ENCODE measurements at regions not wholly inside any gene's neighbourhood (a gene's known extent, or its start where the extent isn't known, plus 50 kb on each side); places are given as distances from the start of the nearest gene placed in this dataset.
"Not testable (repeated sequence)": the region's sequence is repeated elsewhere in the genome, so short reads cannot be mapped to it uniquely, and the experiment has no call there.

DNA sequence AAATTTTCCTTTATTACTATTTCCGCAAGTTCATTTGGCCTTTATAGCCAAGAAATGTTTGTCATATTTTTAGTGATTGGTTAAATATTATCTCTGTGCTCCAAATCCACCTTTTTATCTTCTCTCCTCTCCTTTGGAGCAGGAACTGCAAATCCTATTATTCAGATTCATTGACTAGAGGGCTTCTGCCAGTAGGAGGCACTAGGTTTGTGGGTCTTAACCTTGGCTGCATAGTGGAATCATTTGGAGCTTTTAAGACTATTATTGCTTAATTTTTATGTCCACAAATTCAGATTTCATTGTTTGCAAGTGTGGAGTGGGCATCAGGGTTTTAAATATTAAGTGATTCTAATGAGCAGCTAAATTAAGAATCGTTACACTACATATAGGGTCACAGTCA is 75.3 kb upstream of the SYT10 start:
- TF ChIP-seq POLR2AphosphoS5 (IDR thresholded peaks at IDR 0.05) (no peak), POLR2A (IDR thresholded peaks at IDR 0.05) (no peak)
- TF ChIP-seq, protein P1, sequence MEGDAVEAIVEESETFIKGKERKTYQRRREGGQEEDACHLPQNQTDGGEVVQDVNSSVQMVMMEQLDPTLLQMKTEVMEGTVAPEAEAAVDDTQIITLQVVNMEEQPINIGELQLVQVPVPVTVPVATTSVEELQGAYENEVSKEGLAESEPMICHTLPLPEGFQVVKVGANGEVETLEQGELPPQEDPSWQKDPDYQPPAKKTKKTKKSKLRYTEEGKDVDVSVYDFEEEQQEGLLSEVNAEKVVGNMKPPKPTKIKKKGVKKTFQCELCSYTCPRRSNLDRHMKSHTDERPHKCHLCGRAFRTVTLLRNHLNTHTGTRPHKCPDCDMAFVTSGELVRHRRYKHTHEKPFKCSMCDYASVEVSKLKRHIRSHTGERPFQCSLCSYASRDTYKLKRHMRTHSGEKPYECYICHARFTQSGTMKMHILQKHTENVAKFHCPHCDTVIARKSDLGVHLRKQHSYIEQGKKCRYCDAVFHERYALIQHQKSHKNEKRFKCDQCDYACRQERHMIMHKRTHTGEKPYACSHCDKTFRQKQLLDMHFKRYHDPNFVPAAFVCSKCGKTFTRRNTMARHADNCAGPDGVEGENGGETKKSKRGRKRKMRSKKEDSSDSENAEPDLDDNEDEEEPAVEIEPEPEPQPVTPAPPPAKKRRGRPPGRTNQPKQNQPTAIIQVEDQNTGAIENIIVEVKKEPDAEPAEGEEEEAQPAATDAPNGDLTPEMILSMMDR (IDR thresholded peaks at IDR 0.05) = no peak
- no peaks in the 10 kb centered on the region for H3K9me3 ChIP-seq
- H3K4me3 ChIP-seq = no peak overlapping the region
- no peak overlapping the region for H3K27ac ChIP-seq
- DNase-seq (ENCODE audit: low spot score in 2 of 2) = no peak
- H3K4me1 ChIP-seq = no peaks in the 10 kb centered on the region
- H3K36me3 ChIP-seq = no peaks in the 10 kb centered on the region
- intact Hi-C loops (cut with DNase I; ENCODE audit: low total_unique reads) = no loop called here
- no peaks in the 10 kb centered on the region for H3K27me3 ChIP-seq

DNA sequence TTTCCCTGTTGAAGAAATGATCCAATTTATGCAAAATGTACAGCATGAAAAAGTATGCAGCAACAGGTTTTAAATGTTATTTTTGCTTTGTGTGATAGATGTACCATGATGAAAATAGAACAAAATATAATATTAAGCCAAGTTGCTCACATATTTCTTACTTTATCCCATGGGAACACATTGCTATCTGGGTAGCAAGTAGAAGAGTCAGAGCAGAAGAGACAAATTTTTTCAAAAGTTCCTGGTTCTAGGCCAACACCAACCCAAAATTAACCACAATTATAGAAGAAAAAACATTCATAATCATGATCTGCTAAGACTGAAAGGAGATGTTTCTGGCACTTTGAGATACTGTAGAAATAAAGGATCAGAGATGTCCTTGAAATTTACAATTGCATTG is 79.9 kb upstream of the SYT10 start:
- Histone ChIP-seq H3K36me3 (no peaks in the 10 kb centered on the region), H3K9me3 (no peaks in the 10 kb centered on the region), H3K27ac (no peak overlapping the region), H3K4me3 (no peak overlapping the region), H3K27me3 (no peaks in the 10 kb centered on the region), H3K4me1 (no peaks in the 10 kb centered on the region)
- no peak for DNase-seq (ENCODE audit: low spot score in 2 of 2)
- TF ChIP-seq POLR2AphosphoS5 (IDR thresholded peaks at IDR 0.05) (no peak), POLR2A (IDR thresholded peaks at IDR 0.05) (no peak)
- TF ChIP-seq, protein P1 (IDR thresholded peaks at IDR 0.05) = no peak
- intact Hi-C loops (cut with DNase I; ENCODE audit: low total_unique reads) = no loop called here

DNA sequence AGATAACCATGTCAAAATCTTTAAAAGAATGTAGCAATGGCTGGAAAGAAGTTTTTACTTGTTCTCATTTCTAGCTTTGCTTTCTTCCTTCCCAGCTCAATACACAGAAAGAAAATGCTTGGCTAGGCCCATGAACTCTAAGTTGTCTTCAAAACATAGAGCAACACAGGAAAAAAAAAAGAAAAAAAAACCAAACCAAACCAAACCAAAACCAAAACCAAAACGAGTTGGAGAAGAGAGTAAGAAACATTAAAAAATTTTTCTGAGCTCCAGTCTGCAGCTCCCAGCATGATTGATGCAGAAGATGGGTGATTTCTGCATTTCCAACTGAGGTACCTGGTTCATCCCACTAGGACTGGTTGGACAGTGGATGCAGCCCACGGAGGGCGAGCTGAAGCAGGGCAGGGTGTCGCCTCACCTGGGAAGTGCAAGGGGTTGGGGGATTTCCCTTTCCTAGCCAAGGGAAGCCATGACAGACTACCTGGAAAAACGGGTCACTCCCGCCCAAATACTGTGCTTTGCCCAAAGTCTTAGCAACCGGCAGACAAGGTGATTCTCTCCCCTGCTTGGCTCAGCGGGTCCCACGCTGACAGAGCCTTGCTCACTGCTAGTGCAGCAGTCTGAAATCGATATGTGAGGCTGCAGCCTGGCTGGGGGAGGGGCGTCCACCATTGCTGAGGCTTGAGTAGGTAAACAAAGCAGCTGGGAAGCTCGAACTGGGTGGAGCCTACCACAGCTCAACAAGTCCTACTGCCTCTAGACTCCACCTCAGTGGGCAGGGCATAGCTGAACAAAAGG is 81.1 kb upstream of the SYT10 start:
- H3K4me3 ChIP-seq; H3K9me3 ChIP-seq; H3K27ac ChIP-seq; H3K27me3 ChIP-seq; DNase-seq (ENCODE audit: low spot score in 2 of 2); H3K36me3 ChIP-seq; intact Hi-C loops (cut with DNase I; ENCODE audit: low total_unique reads); H3K4me1 ChIP-seq: not testable (repeated sequence)

DNA sequence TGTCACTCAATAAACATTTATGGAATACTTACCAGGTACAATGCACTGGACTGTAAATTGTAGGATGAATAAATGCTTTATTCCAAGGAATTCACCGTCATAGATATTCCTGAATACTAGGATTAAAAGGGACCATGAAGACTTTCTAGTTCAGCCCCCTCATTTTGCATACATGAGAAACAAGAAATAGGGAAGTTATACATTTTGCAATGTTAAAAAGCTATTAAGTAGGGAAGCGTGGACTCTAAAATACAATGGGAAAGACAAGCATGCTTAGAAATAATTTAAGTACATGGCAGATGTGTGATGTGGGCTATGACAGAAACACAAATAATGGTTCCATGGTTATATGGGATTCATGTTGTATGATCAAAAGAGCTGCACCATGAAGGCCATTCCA is 89.4 kb upstream of the SYT10 start:
- H3K9me3 ChIP-seq = peaks cover 0 to 8% of the 10 kb centered on the region in 2 donors
- H3K4me3 ChIP-seq = no peak overlapping the region
- no peaks in the 10 kb centered on the region for H3K4me1 ChIP-seq
- no peaks in the 10 kb centered on the region for H3K27me3 ChIP-seq
- no peaks in the 10 kb centered on the region for H3K36me3 ChIP-seq
- no peak overlapping the region for H3K27ac ChIP-seq
- intact Hi-C loops (cut with DNase I; ENCODE audit: low total_unique reads) = no loop called here
- DNase-seq (ENCODE audit: low spot score in 2 of 2) = no peak
- TF ChIP-seq POLR2A (IDR thresholded peaks at IDR 0.05) (no peak), POLR2AphosphoS5 (IDR thresholded peaks at IDR 0.05) (no peak)
- TF ChIP-seq, protein P1 (IDR thresholded peaks at IDR 0.05) = no peak

DNA sequence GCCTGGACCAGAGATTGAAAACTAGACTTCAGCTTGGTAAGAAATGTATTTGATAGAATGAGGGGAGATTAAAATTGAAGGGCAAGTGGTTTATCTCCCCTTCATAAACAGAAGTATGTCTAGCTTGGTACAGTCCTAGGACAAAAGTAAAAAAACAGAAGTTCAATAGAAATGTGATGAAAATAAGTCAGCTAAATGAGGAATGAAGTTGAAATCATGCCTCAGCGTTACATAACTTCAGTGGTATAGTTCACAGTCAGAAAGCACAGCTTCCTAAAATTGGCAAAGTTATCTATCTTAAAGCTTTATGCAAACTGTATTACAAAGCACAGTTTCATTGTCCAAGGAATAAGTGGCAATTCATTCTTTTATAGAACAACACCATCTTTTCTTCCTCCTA is 90.2 kb upstream of the SYT10 start:
- no peak for DNase-seq (ENCODE audit: low spot score in 2 of 2)
- Histone ChIP-seq H3K4me3 (no peak overlapping the region), H3K9me3 (peaks cover 0 to 8% of the 10 kb centered on the region in 2 donors), H3K36me3 (no peaks in the 10 kb centered on the region), H3K27ac (no peak overlapping the region), H3K27me3 (no peaks in the 10 kb centered on the region), H3K4me1 (no peaks in the 10 kb centered on the region)
- no peak for TF ChIP-seq POLR2A (IDR thresholded peaks at IDR 0.05)
- TF ChIP-seq POLR2AphosphoS5 (IDR thresholded peaks at IDR 0.05) = no peak
- TF ChIP-seq, protein P1 (IDR thresholded peaks at IDR 0.05) = no peak
- intact Hi-C loops (cut with DNase I; ENCODE audit: low total_unique reads) = no loop called here
